Body of pancreas (tissue), 4 donors: ENCODE measurements at regions not wholly inside any gene's neighbourhood (a gene's known extent, or its start where the extent isn't known, plus 50 kb on each side); places are given as distances from the start of the nearest gene placed in this dataset.

Experiments
- ATAC-seq: fragments of 150-250 bp; one replicate; pipeline ENCODE4 v1.9.1; 2016
- DNase-seq, 4 donors: peaks; one replicate each; pipeline ENCODE4 v3.0.0-alpha.2; 2019
- H3K27ac ChIP-seq, 4 donors: fragments of 200-600 bp; sonication (generic); 1 replicate in 3 of 4; 2 replicates in 1 of 4; pipeline versions ENCODE4 v1.5.1 to v1.6.1; 2016 to 2019; ENCODE audit warnings: mild to moderate bottlenecking in 1 of 4, mixed read lengths in 1 of 4, moderate library complexity in 1 of 4
- H3K27me3 ChIP-seq, 2 donors: fragments of 200-600 bp; sonication (generic); one replicate each; pipeline ENCODE4 v1.6.0; 2016; ENCODE audit warnings: mild to moderate bottlenecking in 1 of 2
- H3K36me3 ChIP-seq, 2 donors: fragments of 200-600 bp; sonication (generic); replicated peaks in 1 of 2; 2 replicates each; pipeline ENCODE4 v1.5.1; 2016; ENCODE audit warnings: low read depth in 2 of 2; ENCODE audit not compliant: insufficient read depth in 1 of 2
- H3K4me1 ChIP-seq: fragments of 200-600 bp; sonication (generic); one replicate; pipeline ENCODE4 v1.6.0; 2016
- H3K4me3 ChIP-seq, 2 donors: fragments of 200-600 bp; sonication (generic); 1 replicate in 1 of 2; 2 replicates in 1 of 2; pipeline ENCODE4 v1.5.1; 2016 to 2019
- H3K9me3 ChIP-seq, 3 donors: fragments of 200-600 bp; sonication (generic); 1 replicate in 2 of 3; 2 replicates in 1 of 3; pipeline ENCODE4 v1.5.1; 2016
- POLR2A ChIP-seq, 3 donors: fragments of 450-650 bp; IDR thresholded peaks; one replicate each; pipeline ENCODE4 v1.6.1; 2016; ENCODE audit warnings: antibody characterized with exemption in 3 of 3, mild to moderate bottlenecking in 2 of 3
- WGBS, 2 donors: methylation state at CpG; one replicate each; pipeline ENCODE4 v1.1.5; 2017; 5-methylcytosine and 5-hydroxymethylcytosine counted together
- intact Hi-C: fragments of 100-400 bp; cut with DNase I; formaldehyde crosslinking; loops from one replicate; pipeline ENCODE4 v1.15.1; 2023
- TF ChIP-seq, protein P1 (sequence below), 7 experiments: fragments of 450-650 bp in 4 of 7; fragments of 200-600 bp in 3 of 7; sonication (generic) in 3 of 7; IDR thresholded peaks; one replicate each; pipeline ENCODE4 v1.5.1; 2016 to 2019; ENCODE audit warnings: antibody characterized with exemption in 7 of 7

DNA sequence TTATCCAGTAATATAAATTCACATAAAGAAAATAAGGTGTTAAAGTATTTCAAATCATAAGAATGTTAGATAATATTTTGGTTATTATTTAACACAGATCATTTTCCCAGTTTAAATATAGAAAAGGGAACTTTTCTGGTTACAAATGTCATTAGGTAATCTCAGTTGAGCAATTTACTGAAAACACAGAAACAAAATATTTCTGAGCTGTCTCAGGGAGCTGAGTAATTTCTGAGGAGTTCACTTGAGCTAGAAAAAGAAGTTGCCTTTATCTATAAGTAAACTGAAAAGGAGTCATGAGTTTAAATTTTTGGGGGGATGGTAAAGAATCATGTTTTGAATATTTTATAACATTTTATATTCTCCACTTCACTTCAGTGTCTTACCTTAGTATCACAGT is 855.4 kb upstream of the ARPP21 start:
- DNase-seq (no peak), ATAC-seq (no peak)
- Histone ChIP-seq H3K36me3 (no peaks in the 10 kb centered on the region), H3K27me3 (no peaks in the 10 kb centered on the region), H3K9me3 (no peaks in the 10 kb centered on the region), H3K4me3 (no peak overlapping the region), H3K27ac (no peak overlapping the region), H3K4me1 (no peaks in the 10 kb centered on the region)
- TF ChIP-seq POLR2A (IDR thresholded peaks at IDR 0.05), result no peak
- TF ChIP-seq, protein P1, sequence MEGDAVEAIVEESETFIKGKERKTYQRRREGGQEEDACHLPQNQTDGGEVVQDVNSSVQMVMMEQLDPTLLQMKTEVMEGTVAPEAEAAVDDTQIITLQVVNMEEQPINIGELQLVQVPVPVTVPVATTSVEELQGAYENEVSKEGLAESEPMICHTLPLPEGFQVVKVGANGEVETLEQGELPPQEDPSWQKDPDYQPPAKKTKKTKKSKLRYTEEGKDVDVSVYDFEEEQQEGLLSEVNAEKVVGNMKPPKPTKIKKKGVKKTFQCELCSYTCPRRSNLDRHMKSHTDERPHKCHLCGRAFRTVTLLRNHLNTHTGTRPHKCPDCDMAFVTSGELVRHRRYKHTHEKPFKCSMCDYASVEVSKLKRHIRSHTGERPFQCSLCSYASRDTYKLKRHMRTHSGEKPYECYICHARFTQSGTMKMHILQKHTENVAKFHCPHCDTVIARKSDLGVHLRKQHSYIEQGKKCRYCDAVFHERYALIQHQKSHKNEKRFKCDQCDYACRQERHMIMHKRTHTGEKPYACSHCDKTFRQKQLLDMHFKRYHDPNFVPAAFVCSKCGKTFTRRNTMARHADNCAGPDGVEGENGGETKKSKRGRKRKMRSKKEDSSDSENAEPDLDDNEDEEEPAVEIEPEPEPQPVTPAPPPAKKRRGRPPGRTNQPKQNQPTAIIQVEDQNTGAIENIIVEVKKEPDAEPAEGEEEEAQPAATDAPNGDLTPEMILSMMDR (IDR thresholded peaks at IDR 0.05), result no peak
- intact Hi-C loops, result no loop called here

DNA sequence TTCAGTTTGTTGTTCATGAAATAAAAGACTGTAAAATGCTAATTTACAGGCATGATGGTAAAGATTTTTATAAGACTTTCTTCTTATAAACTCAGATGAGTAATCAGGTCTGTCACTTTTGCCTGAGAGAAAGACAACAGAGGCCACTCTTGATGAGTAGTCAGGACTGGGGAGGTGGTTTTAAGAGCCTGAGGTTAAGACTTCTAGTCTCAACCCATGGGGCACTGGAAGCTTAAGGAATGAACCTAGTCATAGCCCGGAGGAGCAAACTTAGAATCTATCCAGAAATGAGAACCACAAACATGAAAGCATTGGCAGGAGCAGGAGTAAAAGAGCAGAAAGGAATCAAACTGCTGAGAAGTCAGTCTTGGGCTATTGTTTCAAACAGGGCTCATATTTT is 846.3 kb upstream of the ARPP21 start:
- WGBS, 2 donors, result 65 to 66% methylated on average over 1 of the region's 1 CpG
- intact Hi-C loops, result no loop called here
- Histone ChIP-seq H3K27ac (no peak overlapping the region), H3K4me1 (no peaks in the 10 kb centered on the region), H3K27me3 (no peaks in the 10 kb centered on the region), H3K9me3 (no peaks in the 10 kb centered on the region), H3K4me3 (no peak overlapping the region), H3K36me3 (no peaks in the 10 kb centered on the region)
- TF ChIP-seq, protein P1 (IDR thresholded peaks at IDR 0.05), result no peak
- no peak for TF ChIP-seq POLR2A (IDR thresholded peaks at IDR 0.05)
- ATAC-seq (no peak), DNase-seq (no peak)

DNA sequence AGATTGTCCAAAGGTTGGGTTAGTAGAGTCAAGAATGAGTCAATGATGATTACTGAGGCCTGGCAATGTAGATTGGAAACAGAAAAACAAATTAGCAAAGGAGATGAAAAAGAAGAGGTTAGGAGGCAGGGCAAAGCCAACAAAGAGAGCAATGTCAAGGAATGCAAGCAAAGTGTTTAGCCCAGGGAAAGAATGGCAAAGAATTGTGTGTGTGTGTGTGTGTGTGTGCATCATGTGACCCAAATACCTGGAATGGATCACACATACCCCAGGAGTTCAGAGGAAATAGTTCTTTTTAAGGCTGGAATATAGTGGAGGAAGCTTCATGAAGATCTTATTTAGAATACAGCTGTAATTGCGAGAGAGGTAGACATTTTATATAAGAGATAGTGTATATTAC is 831.7 kb upstream of the ARPP21 start:
- Histone ChIP-seq H3K36me3 (no peaks in the 10 kb centered on the region), H3K4me3 (no peak overlapping the region), H3K27me3 (no peaks in the 10 kb centered on the region), H3K27ac (no peak overlapping the region), H3K9me3 (no peaks in the 10 kb centered on the region), H3K4me1 (no peaks in the 10 kb centered on the region)
- TF ChIP-seq, protein P1 (IDR thresholded peaks at IDR 0.05), result no peak
- TF ChIP-seq POLR2A (IDR thresholded peaks at IDR 0.05), result no peak
- intact Hi-C loops, result no loop called here
- 91 to 93% methylated on average over 1 of the region's 1 CpG for WGBS, 2 donors
- ATAC-seq, result no peak
- no peak for DNase-seq

DNA sequence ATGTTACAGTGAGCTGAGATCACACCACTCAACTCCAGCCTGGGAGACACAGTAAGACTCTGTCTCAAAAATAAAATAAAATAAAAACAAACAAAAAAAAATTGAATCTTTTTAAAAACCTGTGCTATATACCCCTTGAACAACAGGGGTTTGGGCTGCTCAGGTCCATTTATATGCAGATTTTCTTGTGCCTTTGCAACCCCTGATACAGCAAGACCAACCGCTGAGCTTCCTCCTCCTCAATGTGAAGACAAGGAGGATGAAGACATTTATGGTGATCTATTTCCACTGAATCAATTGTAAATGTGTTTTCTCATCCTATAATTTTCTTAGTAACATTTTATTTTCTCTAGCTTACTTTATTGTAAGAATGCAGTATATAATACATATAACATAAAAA is 831.0 kb upstream of the ARPP21 start:
- no peaks in the 10 kb centered on the region for H3K9me3 ChIP-seq
- no peaks in the 10 kb centered on the region for H3K4me1 ChIP-seq
- no peak for TF ChIP-seq POLR2A (IDR thresholded peaks at IDR 0.05)
- TF ChIP-seq, protein P1 (IDR thresholded peaks at IDR 0.05), result no peak
- 59 to 87% methylated on average over 1 of the region's 1 CpG for WGBS, 2 donors
- H3K27ac ChIP-seq, result no peak overlapping the region
- no peak for ATAC-seq
- no peak for DNase-seq
- H3K36me3 ChIP-seq, result no peaks in the 10 kb centered on the region
- no peaks in the 10 kb centered on the region for H3K27me3 ChIP-seq
- intact Hi-C loops, result no loop called here
- H3K4me3 ChIP-seq, result no peak overlapping the region

DNA sequence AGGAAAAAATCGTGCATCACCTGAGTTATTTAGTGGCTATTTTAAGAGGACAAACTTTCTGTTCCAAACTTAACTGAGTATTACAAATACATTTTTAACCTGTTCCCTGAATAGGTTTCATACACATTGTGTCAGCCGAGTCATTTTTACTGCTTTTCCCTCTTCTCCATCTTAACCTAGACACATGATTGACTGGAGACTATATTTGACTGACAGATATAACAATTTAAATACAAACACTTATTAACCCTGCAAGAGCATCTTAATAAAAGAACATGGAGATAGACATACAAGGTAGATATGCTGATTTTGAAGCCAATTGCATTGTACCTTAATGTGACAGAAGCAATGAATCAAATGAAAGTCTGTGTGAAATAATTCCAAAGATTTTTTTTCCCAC is 810.5 kb upstream of the ARPP21 start:
- H3K4me1 ChIP-seq, result no peaks in the 10 kb centered on the region
- DNase-seq, result no peak
- no peak overlapping the region for H3K27ac ChIP-seq
- ATAC-seq, result no peak
- no peaks in the 10 kb centered on the region for H3K36me3 ChIP-seq
- intact Hi-C loops, result no loop called here
- TF ChIP-seq, protein P1 (IDR thresholded peaks at IDR 0.05), result no peak
- no peak for TF ChIP-seq POLR2A (IDR thresholded peaks at IDR 0.05)
- no peaks in the 10 kb centered on the region for H3K27me3 ChIP-seq
- no peak overlapping the region for H3K4me3 ChIP-seq
- H3K9me3 ChIP-seq, result no peaks in the 10 kb centered on the region
- 57 to 60% methylated on average over 2 of the region's 2 CpGs for WGBS, 2 donors
